Mucosa of rectum (tissue), 2 donors: ENCODE measurements at regions not wholly inside any gene's neighbourhood (a gene's known extent, or its start where the extent isn't known, plus 50 kb on each side); places are given as distances from the start of the nearest gene placed in this dataset.

Experiments
- H3K27ac ChIP-seq, 2 donors: one replicate each; pipeline ENCODE4 v1.7.0; 2013; ENCODE audit warnings: inconsistent platforms in 2 of 2, low read depth in 2 of 2, low read length in 2 of 2
- H3K27me3 ChIP-seq, 2 donors: one replicate each; pipeline ENCODE4 v1.7.0; 2013; ENCODE audit warnings: low read length in 2 of 2; ENCODE audit not compliant: control insufficient read depth in 2 of 2, insufficient read depth in 2 of 2
- H3K36me3 ChIP-seq, 2 donors: one replicate each; pipeline ENCODE4 v1.7.0; 2013; ENCODE audit warnings: low read length in 2 of 2; ENCODE audit not compliant: control insufficient read depth in 2 of 2, insufficient read depth in 2 of 2
- H3K4me1 ChIP-seq, 2 donors: one replicate each; pipeline ENCODE4 v1.7.0; 2013; ENCODE audit warnings: low read length in 2 of 2, mild to moderate bottlenecking in 1 of 2; ENCODE audit not compliant: control insufficient read depth in 2 of 2, insufficient read depth in 2 of 2
- H3K4me3 ChIP-seq, 2 donors: one replicate each; pipeline ENCODE4 v1.7.0; 2013; ENCODE audit warnings: low read length in 2 of 2
- H3K9ac ChIP-seq, 2 donors: one replicate each; pipeline ENCODE4 v1.7.0; 2013; ENCODE audit warnings: low read length in 2 of 2, low read depth in 1 of 2, mild to moderate bottlenecking in 1 of 2
- H3K9me3 ChIP-seq, 2 donors: one replicate each; pipeline ENCODE4 v1.7.0; 2013; ENCODE audit warnings: low read length in 2 of 2; ENCODE audit not compliant: control insufficient read depth in 2 of 2
- donor health status: healthy.
- donor health status: Normal muscosa, but diverticular disease.

GRCh38 chr7:28346676-28347363 is 65.5 kb upstream of the CREB5 start:
- no peak overlapping the region for H3K27ac ChIP-seq
- no peak overlapping the region for H3K4me3 ChIP-seq

GRCh38 chr7:28347475-28348318 is 64.6 kb upstream of the CREB5 start:
- no peak overlapping the region for H3K9ac ChIP-seq
- H3K27ac ChIP-seq = no peak overlapping the region
- no peaks in the 10 kb centered on the region for H3K9me3 ChIP-seq
- H3K4me3 ChIP-seq = no peak overlapping the region
- H3K36me3 ChIP-seq = no peaks in the 10 kb centered on the region
- H3K4me1 ChIP-seq = no peaks in the 10 kb centered on the region
- peaks cover 0 to 3% of the 10 kb centered on the region in 2 donors for H3K27me3 ChIP-seq

More at GRCh38 chr7:28346676-28347363, 65.5 kb upstream of the CREB5 start:
- no peaks in the 10 kb centered on the region for H3K36me3 ChIP-seq
- H3K9me3 ChIP-seq = no peaks in the 10 kb centered on the region
- H3K27me3 ChIP-seq = peaks cover 0 to 3% of the 10 kb centered on the region in 2 donors
- H3K9ac ChIP-seq = no peak overlapping the region
- no peaks in the 10 kb centered on the region for H3K4me1 ChIP-seq

GRCh38 chr7:28348636-28349035 is 63.7 kb upstream of the CREB5 start:
- H3K4me1 ChIP-seq = no peaks in the 10 kb centered on the region
- H3K9ac ChIP-seq = no peak overlapping the region
- H3K27ac ChIP-seq = no peak overlapping the region
- H3K27me3 ChIP-seq = peaks cover 0 to 3% of the 10 kb centered on the region in 2 donors
- H3K36me3 ChIP-seq = no peaks in the 10 kb centered on the region
- no peaks in the 10 kb centered on the region for H3K9me3 ChIP-seq
- H3K4me3 ChIP-seq = no peak overlapping the region

GRCh38 chr7:28349637-28350036 is 62.7 kb upstream of the CREB5 start:
- Histone ChIP-seq H3K4me1 (no peaks in the 10 kb centered on the region), H3K9me3 (no peaks in the 10 kb centered on the region), H3K36me3 (no peaks in the 10 kb centered on the region), H3K27me3 (peaks cover 0 to 3% of the 10 kb centered on the region in 2 donors), H3K9ac (no peak overlapping the region), H3K4me3 (no peak overlapping the region), H3K27ac (no peak overlapping the region)

- Histone ChIP-seq H3K9me3 (no peaks in the 10 kb centered on the region), H3K9ac (no peak overlapping the region), H3K27me3 (peaks cover 0 to 4% of the 10 kb centered on the region in 2 donors), H3K36me3 (no peaks in the 10 kb centered on the region), H3K27ac (no peak overlapping the region), H3K4me3 (no peak overlapping the region), H3K4me1 (no peaks in the 10 kb centered on the region)
Measured at GRCh38 chr7:28350662-28351061, 61.7 kb upstream of the CREB5 start.

GRCh38 chr7:28351450-28351849 is 60.9 kb upstream of the CREB5 start:
- Histone ChIP-seq H3K27me3 (peaks cover 0 to 12% of the 10 kb centered on the region in 2 donors), H3K27ac (no peak overlapping the region), H3K36me3 (no peaks in the 10 kb centered on the region), H3K9me3 (no peaks in the 10 kb centered on the region), H3K9ac (no peak overlapping the region), H3K4me1 (no peaks in the 10 kb centered on the region), H3K4me3 (no peak overlapping the region)

GRCh38 chr7:28354601-28355402 is 57.5 kb upstream of the CREB5 start:
- Histone ChIP-seq H3K9me3 (no peaks in the 10 kb centered on the region), H3K4me3 (no peak overlapping the region), H3K36me3 (no peaks in the 10 kb centered on the region), H3K27ac (no peak overlapping the region), H3K27me3 (peaks cover 0 to 12% of the 10 kb centered on the region in 2 donors), H3K9ac (no peak overlapping the region), H3K4me1 (no peaks in the 10 kb centered on the region)

- H3K9ac ChIP-seq = no peak overlapping the region
- H3K27ac ChIP-seq = no peak overlapping the region
- no peaks in the 10 kb centered on the region for H3K36me3 ChIP-seq
Measured at GRCh38 chr7:28355635-28356319, 56.5 kb upstream of the CREB5 start.

GRCh38 chr7:28356619-28357018 is 55.7 kb upstream of the CREB5 start:
- Histone ChIP-seq H3K27me3 (peaks cover 0 to 9% of the 10 kb centered on the region in 2 donors), H3K9me3 (no peaks in the 10 kb centered on the region), H3K4me1 (no peaks in the 10 kb centered on the region), H3K27ac (no peak overlapping the region), H3K9ac (no peak overlapping the region), H3K4me3 (no peak overlapping the region), H3K36me3 (no peaks in the 10 kb centered on the region)

More at GRCh38 chr7:28355635-28356319, 56.5 kb upstream of the CREB5 start:
- Histone ChIP-seq H3K9me3 (no peaks in the 10 kb centered on the region), H3K4me1 (no peaks in the 10 kb centered on the region), H3K4me3 (no peak overlapping the region), H3K27me3 (peaks cover 0 to 12% of the 10 kb centered on the region in 2 donors)
